ENCODE measurements at regions not wholly inside any gene's neighbourhood (a gene's known extent, or its start where the extent isn't known, plus 50 kb on each side); places are given as distances from the start of the nearest gene placed in this dataset.

GRCh38 chr3:105065895-105066839 is 300.5 kb upstream of the ALCAM start:
- H3K4me1 Mint-ChIP-seq (ENCODE audit: unreplicated experiment): peaks cover 5% of the 10 kb centered on the region
- no peak overlapping the region for H3K27ac Mint-ChIP-seq
- H3K27me3 Mint-ChIP-seq: no peaks in the 10 kb centered on the region
- DNase-seq (ENCODE audit: extremely low spot score, unreplicated experiment): no peak
- TF ChIP-seq CTCF (conservative IDR thresholded peaks at IDR 0.05): no peak
- no peak overlapping the region for H3K4me3 Mint-ChIP-seq
- no peaks in the 10 kb centered on the region for H3K36me3 Mint-ChIP-seq
- peaks cover 4% of the 10 kb centered on the region for H3K9me3 Mint-ChIP-seq

GRCh38 chr3:105067361-105067760 is 299.3 kb upstream of the ALCAM start:
- no peak for DNase-seq (ENCODE audit: extremely low spot score, unreplicated experiment)
- H3K4me1 Mint-ChIP-seq (ENCODE audit: unreplicated experiment): peaks cover 5% of the 10 kb centered on the region
- no peak for TF ChIP-seq CTCF (conservative IDR thresholded peaks at IDR 0.05)
- H3K27me3 Mint-ChIP-seq: no peaks in the 10 kb centered on the region
- H3K36me3 Mint-ChIP-seq: no peaks in the 10 kb centered on the region
- H3K27ac Mint-ChIP-seq: no peak overlapping the region
- peaks cover 4% of the 10 kb centered on the region for H3K9me3 Mint-ChIP-seq
- no peak overlapping the region for H3K4me3 Mint-ChIP-seq

- Mint-ChIP-seq H3K27ac (no peak overlapping the region), H3K4me3 (no peak overlapping the region), H3K4me1 (ENCODE audit: unreplicated experiment) (no peaks in the 10 kb centered on the region), H3K9me3 (no peaks in the 10 kb centered on the region), H3K27me3 (no peaks in the 10 kb centered on the region), H3K36me3 (no peaks in the 10 kb centered on the region)
- no peak for DNase-seq (ENCODE audit: extremely low spot score, unreplicated experiment)
- no peak for TF ChIP-seq CTCF (conservative IDR thresholded peaks at IDR 0.05)
Measured at GRCh38 chr3:105077060-105077822, 289.5 kb upstream of the ALCAM start.

GRCh38 chr3:105083945-105084344 is 282.8 kb upstream of the ALCAM start:
- H3K27ac Mint-ChIP-seq: no peak overlapping the region
- no peaks in the 10 kb centered on the region for H3K4me1 Mint-ChIP-seq (ENCODE audit: unreplicated experiment)
- no peak for TF ChIP-seq CTCF (conservative IDR thresholded peaks at IDR 0.05)
- no peaks in the 10 kb centered on the region for H3K36me3 Mint-ChIP-seq
- H3K9me3 Mint-ChIP-seq: no peaks in the 10 kb centered on the region
- no peak for DNase-seq (ENCODE audit: extremely low spot score, unreplicated experiment)
- no peak overlapping the region for H3K4me3 Mint-ChIP-seq
- no peaks in the 10 kb centered on the region for H3K27me3 Mint-ChIP-seq

GRCh38 chr3:105085506-105085905 is 281.2 kb upstream of the ALCAM start:
- DNase-seq (ENCODE audit: extremely low spot score, unreplicated experiment): no peak
- no peak for TF ChIP-seq CTCF (conservative IDR thresholded peaks at IDR 0.05)
- Mint-ChIP-seq H3K36me3 (no peaks in the 10 kb centered on the region), H3K27ac (no peak overlapping the region), H3K9me3 (no peaks in the 10 kb centered on the region), H3K4me3 (no peak overlapping the region), H3K4me1 (ENCODE audit: unreplicated experiment) (no peaks in the 10 kb centered on the region), H3K27me3 (no peaks in the 10 kb centered on the region)

Data from type B pancreatic cell (in vitro differentiated cells).